ENCODE measurements at regions not wholly inside any gene's neighbourhood (a gene's known extent, or its start where the extent isn't known, plus 50 kb on each side); places are given as distances from the start of the nearest gene placed in this dataset.

DNA sequence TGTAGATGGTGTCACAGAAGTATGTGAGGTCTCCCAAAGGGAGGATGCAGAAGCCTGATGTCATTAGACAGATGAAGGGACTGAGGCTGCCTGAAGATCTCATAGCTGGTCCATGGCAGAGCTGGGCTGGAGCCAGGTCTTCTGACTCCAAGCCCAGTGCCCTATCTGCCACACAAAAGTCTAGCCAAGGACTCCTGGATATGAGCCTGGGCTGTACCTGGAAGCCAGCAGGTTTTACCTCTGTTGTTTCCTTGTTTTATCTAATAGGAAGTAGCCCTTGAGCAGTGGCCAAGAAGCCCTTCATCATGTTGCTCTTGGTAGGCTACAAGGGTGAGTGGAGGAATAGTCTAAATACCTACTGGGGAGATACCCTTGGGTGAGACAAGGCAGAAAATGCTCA is 74.4 kb upstream of the SLC44A3 start:
- no peak for TF ChIP-seq BHLHE40 (IDR thresholded peaks at IDR 0.05; ENCODE audit: borderline replicate concordance)
- TF ChIP-seq FOXA1 (IDR thresholded peaks at IDR 0.05), result no peak
- TF ChIP-seq FOXK2 (IDR thresholded peaks at IDR 0.05), result no peak
- no peak for TF ChIP-seq FOXM1 (IDR thresholded peaks at IDR 0.05; ENCODE audit: borderline replicate concordance)
